A549 (cell line): ENCODE measurements at regions not wholly inside any gene's neighbourhood (a gene's known extent, or its start where the extent isn't known, plus 50 kb on each side); places are given as distances from the start of the nearest gene placed in this dataset.

Experiments used
- ATAC-seq, 2 experiments: fragments of 200-7000 bp in 1 of 2; fragments of >200 bp in 1 of 2; cut with Nextera tagmentation in 1 of 2; cut with Tn5 transposase in 1 of 2; 3 replicates each; pipeline versions ENCODE4 v1.8.0 to v1.9.1; 2018 to 2020; ENCODE audit warnings: mild to moderate bottlenecking in 1 of 2, moderate library complexity in 1 of 2
- CTCF ChIA-PET: fragments of 300-600 bp; sonication (Branson Sonifier 250); formaldehyde crosslinking; extraction: SDS; loops from one replicate; lab custom pipeline; 2021; ENCODE audit warnings: antibody characterized with exemption, inconsistent platforms; lab: Yijun Ruan, JAX
- POLR2A ChIA-PET: fragments of 350-600 bp; formaldehyde crosslinking; extraction: SDS; loops from one replicate; lab custom pipeline; 2021; ENCODE audit warnings: antibody characterized with exemption, inconsistent platforms; lab: Yijun Ruan, JAX
- DNase-seq, 2 experiments: peaks; one replicate each; pipeline versions ENCODE4 v3.0.0 to v3.0.0-alpha.2; 2011 to 2016; ENCODE audit warnings: low read depth in 1 of 2, low spot score in 1 of 2
- FAIRE-seq: peaks from 2 replicates; lab custom pipeline; 2011; peaks lifted over from hg19 to GRCh38; lab: Jason Lieb, UNC
- H3K27ac ChIP-seq, 2 experiments: fragments of >200 bp; sonication (Bioruptor Twin); formaldehyde crosslinking; 3 replicates each; pipeline ENCODE4 v1.5.1; 2016 to 2017
- H3K4me1 ChIP-seq: fragments of >200 bp; sonication (Bioruptor Twin); formaldehyde crosslinking; 3 replicates; pipeline ENCODE4 v1.6.1; 2016
- H3K4me2 ChIP-seq: fragments of >200 bp; sonication (Bioruptor Twin); formaldehyde crosslinking; 3 replicates; pipeline ENCODE4 v1.6.1; 2016
- H3K4me3 ChIP-seq: fragments of >200 bp; sonication (Bioruptor Twin); formaldehyde crosslinking; 3 replicates; pipeline ENCODE4 v1.5.1; 2016
- H3K9me3 ChIP-seq: fragments of >200 bp; sonication (Bioruptor Twin); formaldehyde crosslinking; 3 replicates; pipeline ENCODE4 v1.6.1; 2016
- ATOH8 ChIP-seq: fragments of 250-450 bp; sonication (Bioruptor Pico); IDR thresholded peaks from 2 replicates; pipeline ENCODE4 v1.5.0; 2020; ENCODE audit warnings: low read depth, mild to moderate bottlenecking, moderate library complexity
- BHLHE40 ChIP-seq: IDR thresholded peaks from 2 replicates; pipeline ENCODE4 v1.6.1; 2012; ENCODE audit warnings: low read depth, low read length, inconsistent platforms
- CEBPB ChIP-seq, 2 experiments: fragments of >200 bp in 1 of 2; sonication (Bioruptor Twin) in 1 of 2; formaldehyde crosslinking in 1 of 2; IDR thresholded peaks; 2 replicates each; pipeline ENCODE4 v1.6.1; 2012 to 2016
- CHD2 ChIP-seq: fragments of 150-350 bp; IDR thresholded peaks from 2 replicates; pipeline ENCODE4 v1.6.1; 2014; ENCODE audit warnings: low read length; ENCODE audit not compliant: partially characterized antibody
- EHF ChIP-seq: fragments of 250-450 bp; sonication (Bioruptor Pico); IDR thresholded peaks from 2 replicates; pipeline ENCODE4 v1.5.0; 2020; ENCODE audit warnings: mild to moderate bottlenecking
- EHMT2 ChIP-seq: fragments of 200-600 bp; sonication (generic); IDR thresholded peaks from 2 replicates; pipeline ENCODE4 v1.6.1; 2016; ENCODE audit warnings: antibody characterized with exemption, low read depth, mild to moderate bottlenecking, moderate library complexity
- ELK1 ChIP-seq: fragments of 150-350 bp; IDR thresholded peaks from 2 replicates; pipeline ENCODE4 v1.6.1; 2014; ENCODE audit warnings: low read depth, mild to moderate bottlenecking, low read length
- EP300 ChIP-seq, 2 experiments: fragments of >200 bp; sonication (Bioruptor Twin); formaldehyde crosslinking; IDR thresholded peaks; 2 replicates in 1 of 2; 3 replicates in 1 of 2; pipeline ENCODE4 v1.6.1; 2016 to 2017
- FOSB ChIP-seq: fragments of 250-450 bp; sonication (Bioruptor Pico); IDR thresholded peaks from 2 replicates; pipeline ENCODE4 v1.5.0; 2020; ENCODE audit warnings: mild to moderate bottlenecking, moderate library complexity
- HOXA7 ChIP-seq: fragments of 250-450 bp; sonication (Bioruptor Pico); IDR thresholded peaks from 2 replicates; pipeline ENCODE4 v1.5.0; 2020; ENCODE audit warnings: mild to moderate bottlenecking, moderate library complexity
- JUN ChIP-seq, 2 experiments: fragments of >200 bp; sonication (Bioruptor Twin); formaldehyde crosslinking; IDR thresholded peaks; 2 replicates in 1 of 2; 3 replicates in 1 of 2; pipeline ENCODE4 v1.6.1; 2016 to 2017
- JUNB ChIP-seq: fragments of >200 bp; sonication (Bioruptor Twin); formaldehyde crosslinking; IDR thresholded peaks from 2 replicates; pipeline ENCODE4 v1.6.1; 2016
- MAX ChIP-seq: IDR thresholded peaks from 2 replicates; pipeline ENCODE4 v1.6.1; 2012
- MYC ChIP-seq: IDR thresholded peaks from 2 replicates; pipeline ENCODE4 v1.6.1; 2012; ENCODE audit warnings: mild to moderate bottlenecking, inconsistent platforms, low read length, improper control_type of control experiment, borderline replicate concordance
- NR3C1 ChIP-seq: fragments of >200 bp; sonication (Bioruptor Twin); formaldehyde crosslinking; IDR thresholded peaks from 3 replicates; pipeline ENCODE4 v1.6.1; 2017
- PBX3 ChIP-seq: IDR thresholded peaks from 2 replicates; pipeline ENCODE4 v1.6.1; 2012
- RAD21 ChIP-seq, 2 experiments: fragments of >200 bp in 1 of 2; sonication (Bioruptor Twin) in 1 of 2; formaldehyde crosslinking in 1 of 2; IDR thresholded peaks in 1 of 2; conservative IDR thresholded peaks in 1 of 2; 2 replicates in 1 of 2; 3 replicates in 1 of 2; pipeline ENCODE4 v1.6.1; 2012 to 2018; ENCODE audit warnings: inconsistent platforms in 1 of 2
- RARB ChIP-seq: fragments of 250-450 bp; sonication (Bioruptor Pico); IDR thresholded peaks from 2 replicates; pipeline ENCODE4 v1.8.0; 2021; ENCODE audit warnings: mild to moderate bottlenecking, moderate library complexity
- RFX5 ChIP-seq: fragments of 450-650 bp; IDR thresholded peaks from 2 replicates; pipeline ENCODE4 v1.7.1; 2014; ENCODE audit warnings: antibody characterized with exemption, mild to moderate bottlenecking, moderate library complexity
- SREBF2 ChIP-seq: fragments of 450-650 bp; IDR thresholded peaks from 2 replicates; pipeline ENCODE4 v1.6.1; 2014; ENCODE audit warnings: mild to moderate bottlenecking, moderate library complexity
- ZC3H11A ChIP-seq: fragments of 450-650 bp; IDR thresholded peaks from 2 replicates; pipeline ENCODE4 v1.6.1; 2014; ENCODE audit warnings: antibody characterized with exemption, mild to moderate bottlenecking
- ZFP36 ChIP-seq: fragments of 450-650 bp; IDR thresholded peaks from 2 replicates; pipeline ENCODE4 v1.6.1; 2014; ENCODE audit warnings: borderline replicate concordance; ENCODE audit not compliant: partially characterized antibody
- ZNF302 ChIP-seq: fragments of 250-450 bp; sonication (Bioruptor Pico); IDR thresholded peaks from 2 replicates; pipeline ENCODE4 v1.9.0; 2021; ENCODE audit warnings: inconsistent platforms, mild to moderate bottlenecking, moderate library complexity
- WGBS: methylation state at CpG from one replicate; pipeline ENCODE4 v1.1.6; 2017; ENCODE audit errors: missing lambda C conversion rate; 5-methylcytosine and 5-hydroxymethylcytosine counted together

- no peak overlapping the region for H3K4me2 ChIP-seq
- no peak overlapping the region for H3K27ac ChIP-seq
- ChIA-PET POLR2A (no interaction called here), CTCF (no interaction called here)
- 12% methylated on average over 1 of the region's 1 CpG for WGBS
- ATAC-seq (no peak), DNase-seq (no peak), FAIRE-seq (no peak)
- no peaks in the 10 kb centered on the region for H3K9me3 ChIP-seq
- TF ChIP-seq CEBPB (IDR thresholded peaks at IDR 0.05) (no peak), SREBF2 (no peak), ZFP36 (no peak), ZC3H11A (no peak), EHF (CRISPR knock-in tag) (no peak), ZNF302 (no peak)
- H3K4me3 ChIP-seq, result no peak overlapping the region
- H3K4me1 ChIP-seq, result no peaks in the 10 kb centered on the region
Measured at GRCh38 chr13:37954191-37954590, 84.6 kb upstream of the TRPC4 start.

- POLR2A ChIA-PET, result no interaction called here
- DNase-seq (no peak), ATAC-seq (no peak), FAIRE-seq (no peak)
- H3K27ac ChIP-seq, result no peak overlapping the region
- no peak overlapping the region for H3K4me2 ChIP-seq
- H3K4me3 ChIP-seq, result no peak overlapping the region
- no peaks in the 10 kb centered on the region for H3K9me3 ChIP-seq
- CTCF ChIA-PET, result no interaction called here
- H3K4me1 ChIP-seq, result no peaks in the 10 kb centered on the region
- TF ChIP-seq HOXA7 (no peak), EHF (CRISPR knock-in tag) (no peak), JUNB (no peak), RARB (CRISPR knock-in tag) (no peak), FOSB (CRISPR knock-in tag) (no peak), NR3C1 (no peak), JUN (IDR thresholded peaks at IDR 0.05) (no peak), ZC3H11A (no peak), BHLHE40 (no peak), MAX (no peak), ATOH8 (no peak)
- TF ChIP-seq, all 56 proteins: peak for 0
Measured at GRCh38 chr13:37953696-37954095, 84.1 kb upstream of the TRPC4 start.

- Histone ChIP-seq H3K4me3 (no peak overlapping the region), H3K27ac (no peak overlapping the region), H3K9me3 (no peaks in the 10 kb centered on the region), H3K4me2 (no peak overlapping the region), H3K4me1 (no peaks in the 10 kb centered on the region)
- TF ChIP-seq RAD21 (conservative IDR thresholded peaks at IDR 0.05 in 1 of 2, IDR thresholded peaks at IDR 0.05 in 1 of 2) (no peak), EHMT2 (no peak), MYC (no peak), ELK1 (no peak), SREBF2 (no peak), PBX3 (no peak), EP300 (IDR thresholded peaks at IDR 0.05) (no peak), RFX5 (no peak), CHD2 (no peak)
- DNase-seq (no peak), ATAC-seq (no peak), FAIRE-seq (no peak)
- 3% methylated on average over 1 of the region's 1 CpG for WGBS
- POLR2A ChIA-PET, result no interaction called here
- CTCF ChIA-PET, result no interaction called here
Measured at GRCh38 chr13:37950016-37950415, 80.4 kb upstream of the TRPC4 start.
